Heart right ventricle (tissue), 16 donors: ENCODE measurements at regions not wholly inside any gene's neighbourhood (a gene's known extent, or its start where the extent isn't known, plus 50 kb on each side); places are given as distances from the start of the nearest gene placed in this dataset.

ENCODE experiments used
- ATAC-seq, 8 donors: fragments of 200-7000 bp; cut with Tn5 transposase; one replicate each; pipeline ENCODE4 v1.9.1; 2020; ENCODE audit warnings: mild to moderate bottlenecking in 8 of 8, moderate library complexity in 8 of 8, moderate number of reproducible peaks in 1 of 8
- DNase-seq, 2 donors: peaks; one replicate each; pipeline ENCODE4 v3.0.0-alpha.2; 2020
- H3K27ac ChIP-seq, 10 donors: fragments of 200-600 bp; sonication (generic) in 2 of 10; one replicate each; pipeline versions ENCODE4 v1.5.0 to v1.8.0; 2020 to 2022; ENCODE audit warnings: mild to moderate bottlenecking in 3 of 10
- H3K27me3 ChIP-seq, 7 donors: fragments of 200-600 bp; one replicate each; pipeline ENCODE4 v1.8.0; 2021 to 2022; ENCODE audit warnings: mild to moderate bottlenecking in 2 of 7
- H3K36me3 ChIP-seq, 9 donors: fragments of 200-600 bp; sonication (generic) in 1 of 9; one replicate each; pipeline versions ENCODE4 v1.5.0 to v1.8.0; 2020 to 2022; ENCODE audit warnings: mild to moderate bottlenecking in 2 of 9
- H3K4me1 ChIP-seq, 9 donors: fragments of 200-600 bp; sonication (generic) in 1 of 9; one replicate each; pipeline versions ENCODE4 v1.5.0 to v1.8.0; 2020 to 2022; ENCODE audit warnings: mild to moderate bottlenecking in 4 of 9
- H3K4me3 ChIP-seq, 10 donors: fragments of 200-600 bp; sonication (generic) in 2 of 10; one replicate each; pipeline versions ENCODE4 v1.5.0 to v1.8.0; 2020 to 2022; ENCODE audit warnings: mild to moderate bottlenecking in 7 of 10, moderate library complexity in 2 of 10
- H3K9me3 ChIP-seq, 11 donors: fragments of 200-600 bp in 10 of 11; sonication (generic) in 2 of 11; one replicate each; pipeline versions ENCODE4 v1.5.0 to v1.8.0; 2013 to 2022; ENCODE audit warnings: mild to moderate bottlenecking in 2 of 11, control low read depth in 1 of 11, moderate library complexity in 1 of 11
- CTCF ChIP-seq, 9 donors: fragments of 200-600 bp; sonication (generic) in 2 of 9; IDR thresholded peaks; one replicate each; pipeline versions ENCODE4 v1.5.0 to v1.8.0; 2021 to 2022; ENCODE audit warnings: antibody characterized with exemption in 9 of 9, mild to moderate bottlenecking in 5 of 9, moderate library complexity in 1 of 9
- WGBS, 2 donors: extraction: QIAGEN DNeasy Blood & Tissue Kit; methylation state at CpG; one replicate each; pipeline ENCODE4 v1.1.7; 2013; ENCODE audit warnings: inconsistent platforms in 1 of 2; 5-methylcytosine and 5-hydroxymethylcytosine counted together
- intact Hi-C, 10 donors: fragments of 100-400 bp; cut with DNase I; formaldehyde crosslinking; loops; one replicate each; pipeline versions ENCODE4 v1.11.1 to v1.14.2; 2022
- donor health status: Arrhythmogenic right ventricular cardiomyopathy.
- donor health status: ischemic (EF 13 %, LVEDD 7.1; RV severe dilation, severe dysfunction).
- donor health status: healthy with polysubstance abuse.
- donor health status: DM: no; HTN: yes; CAD: no.
- donor health status: DM: no; HTN: no; CAD: no.
- donor health status: ischemic (EF 25% LVEDD 6.9; RV normal size, moderate dysfunction).
- donor health status: ischemic (EF 25% LVEDD 5.7; RV mildly dilated, moderate dysfunction).
- donor health status: healthy.
- donor health status: DM: yes; HTN: yes; CAD: no.
- donor health status: Ischemic cardiomyopathy.
- donor health status: ischemic (EF 35%, LVEDD 5.7; RV mildly dilated, moderate dysfunction).
- donor health status: nonischemic (EF 11% LVEDD 7.7; RV severe dilation, severe dysfunction).
- donor health status: DM: yes; HTN: yes; CAD: no.
- donor health status: PGD.
- donor health status: ischemic (EF 29% LVEDD 5.4; RV normal size, mild dysfunction).
- donor health status: nonischemic (EF 23%, LVEDD 6.1; RV moderate dilation, normal function).

- Histone ChIP-seq H3K27ac (no peak overlapping the region), H3K4me1 (peaks cover 0 to 7% (median 0%) of the 10 kb centered on the region in 9 donors), H3K9me3 (no peaks in the 10 kb centered on the region), H3K36me3 (no peaks in the 10 kb centered on the region), H3K4me3 (no peak overlapping the region), H3K27me3 (no peaks in the 10 kb centered on the region)
- intact Hi-C loops: no loop called here
- DNase-seq (no peak), ATAC-seq (no peak)
- WGBS, 2 donors: 46 to 63% methylated on average over 1 of the region's 1 CpG
- TF ChIP-seq CTCF (IDR thresholded peaks at IDR 0.05): no peak
Observed at GRCh38 chr2:184006998-184007397, 591.3 kb upstream of the ZNF804A start.

GRCh38 chr2:184026961-184027360 lies 571.4 kb upstream of the ZNF804A start:
- Histone ChIP-seq H3K27ac (no peak overlapping the region), H3K36me3 (no peaks in the 10 kb centered on the region), H3K9me3 (no peaks in the 10 kb centered on the region), H3K27me3 (no peaks in the 10 kb centered on the region), H3K4me3 (no peak overlapping the region), H3K4me1 (peaks cover 0 to 4% (median 0%) of the 10 kb centered on the region in 9 donors)
- DNase-seq (no peak), ATAC-seq (no peak)
- WGBS, 2 donors: 90 to 91% methylated on average over 1 of the region's 1 CpG
- intact Hi-C loops: no loop called here
- no peak for TF ChIP-seq CTCF (IDR thresholded peaks at IDR 0.05)

- no peak overlapping the region for H3K27ac ChIP-seq
- no peaks in the 10 kb centered on the region for H3K27me3 ChIP-seq
- no peak for ATAC-seq
- WGBS, 2 donors: 45 to 46% methylated on average over 6 of the region's 6 CpGs
- TF ChIP-seq CTCF (IDR thresholded peaks at IDR 0.05): no peak
- DNase-seq: no peak
- H3K9me3 ChIP-seq: no peaks in the 10 kb centered on the region
- intact Hi-C loops: no loop called here
- H3K36me3 ChIP-seq: no peaks in the 10 kb centered on the region
- H3K4me1 ChIP-seq: peaks cover 0 to 21% (median 0%) of the 10 kb centered on the region in 9 donors
- no peak overlapping the region for H3K4me3 ChIP-seq
Observed at GRCh38 chr2:184030245-184030644, 568.1 kb upstream of the ZNF804A start.

GRCh38 chr2:184030989-184031388 lies 567.3 kb upstream of the ZNF804A start:
- no peak overlapping the region for H3K4me3 ChIP-seq
- no peak for ATAC-seq
- TF ChIP-seq CTCF (IDR thresholded peaks at IDR 0.05): no peak
- H3K4me1 ChIP-seq: peaks cover 0 to 21% (median 0%) of the 10 kb centered on the region in 9 donors
- no peaks in the 10 kb centered on the region for H3K36me3 ChIP-seq
- H3K27ac ChIP-seq: no peak overlapping the region
- H3K27me3 ChIP-seq: no peaks in the 10 kb centered on the region
- no peak for DNase-seq
- no peaks in the 10 kb centered on the region for H3K9me3 ChIP-seq
- intact Hi-C loops: no loop called here
- 0 to 19% methylated on average over 1 of the region's 1 CpG for WGBS, 2 donors
